Right cardiac atrium (tissue), 5 donors: ENCODE measurements at regions not wholly inside any gene's neighbourhood (a gene's known extent, or its start where the extent isn't known, plus 50 kb on each side); places are given as distances from the start of the nearest gene placed in this dataset.

Experiments
- ATAC-seq, 2 donors: fragments of 200-7000 bp; cut with Tn5 transposase; one replicate each; pipeline versions ENCODE4 v1.8.0 to v1.9.1; 2020; ENCODE audit warnings: moderate library complexity in 2 of 2, mild to moderate bottlenecking in 1 of 2
- DNase-seq, 3 donors: peaks; one replicate each; pipeline ENCODE4 v3.0.0-alpha.2; 2020
- H3K27ac ChIP-seq: one replicate; pipeline ENCODE4 v1.5.1; 2013; ENCODE audit warnings: mild to moderate bottlenecking, low read length, control low read depth, moderate library complexity
- H3K27me3 ChIP-seq: one replicate; pipeline ENCODE4 v1.6.1; 2013; ENCODE audit not compliant: control insufficient read depth, insufficient read depth
- H3K4me1 ChIP-seq: one replicate; pipeline ENCODE4 v1.6.1; 2013; ENCODE audit warnings: low read length; ENCODE audit not compliant: control insufficient read depth, insufficient read depth
- H3K4me3 ChIP-seq: one replicate; pipeline ENCODE4 v1.5.1; 2013; ENCODE audit warnings: low read length, control low read depth
- H3K9me3 ChIP-seq: one replicate; pipeline ENCODE4 v1.6.1; 2013; ENCODE audit warnings: low read length; ENCODE audit not compliant: control insufficient read depth
- WGBS: extraction: QIAGEN DNeasy Blood & Tissue Kit; methylation state at CpG from one replicate; pipeline ENCODE4 v1.1.7; 2013; 5-methylcytosine and 5-hydroxymethylcytosine counted together
- intact Hi-C, 4 donors: fragments of 100-400 bp; cut with DNase I; formaldehyde crosslinking; loops; one replicate each; pipeline versions ENCODE4 v1.11.0 to v1.14.0; 2022 to 2023
- donor health status: healthy with polysubstance abuse.
- donor health status: DM: no; HTN: yes; CAD: no.
- donor health status: DM: no; HTN: no; CAD: no.
- donor health status: DM: no; HTN: yes; CAD: no; lungs with severe emphysema.
- donor health status: DM: yes; HTN: yes; CAD: no.

DNA sequence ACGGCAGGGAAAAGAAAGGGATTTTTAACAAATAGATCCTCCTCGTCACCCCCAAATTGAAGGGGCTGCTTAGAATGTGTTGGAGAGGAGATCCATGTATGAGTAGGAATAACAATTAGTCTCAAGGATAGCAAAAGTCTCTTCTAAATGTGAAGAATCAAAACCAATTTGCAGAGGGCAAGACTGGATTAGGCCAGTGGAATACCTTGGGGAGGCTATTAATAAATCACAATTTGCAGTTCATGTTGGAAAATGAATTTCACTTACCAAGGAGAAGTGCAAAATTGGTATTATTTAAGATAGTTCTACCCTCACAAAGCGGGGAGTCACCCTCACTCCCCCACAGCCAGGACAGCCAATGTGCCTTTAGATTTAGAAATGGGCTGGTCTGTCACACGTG is 299.8 kb upstream of the SLC30A5 start:
- intact Hi-C loops: no loop called here
- Histone ChIP-seq H3K4me1 (peaks cover 3% of the 10 kb centered on the region), H3K27ac (no peak overlapping the region), H3K9me3 (no peaks in the 10 kb centered on the region), H3K4me3 (no peak overlapping the region), H3K27me3 (no peaks in the 10 kb centered on the region)
- ATAC-seq: no peak
- WGBS: 73% methylated on average over 4 of the region's 4 CpGs
- no peak for DNase-seq

DNA sequence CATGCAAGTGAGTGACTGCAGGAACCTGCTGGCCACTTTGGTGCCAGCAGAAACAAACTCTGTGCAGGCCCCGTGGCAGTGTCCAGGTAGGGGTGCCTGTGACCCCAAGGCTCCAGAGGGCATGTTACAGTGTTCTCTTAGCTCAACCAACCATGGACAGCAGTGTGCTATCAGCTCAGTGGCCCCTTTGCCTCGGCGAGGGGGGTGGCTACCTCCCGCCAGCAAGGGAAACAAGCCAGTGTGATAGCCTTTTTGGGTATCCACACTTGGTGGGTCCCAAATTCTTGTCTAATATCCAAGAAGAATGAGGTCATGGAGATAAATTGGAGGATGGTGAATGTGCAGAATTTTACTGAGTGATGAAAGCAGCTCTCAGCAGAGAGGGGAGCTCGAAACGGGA is 298.6 kb upstream of the SLC30A5 start:
- intact Hi-C loops: no loop called here
- H3K9me3 ChIP-seq: no peaks in the 10 kb centered on the region
- no peak overlapping the region for H3K27ac ChIP-seq
- H3K4me3 ChIP-seq: no peak overlapping the region
- 36% methylated on average over 6 of the region's 6 CpGs for WGBS
- DNase-seq (peak in 2 of 3 donors; percentile 45 to 55), ATAC-seq (peak; percentile 35 to 59)
- no peaks in the 10 kb centered on the region for H3K27me3 ChIP-seq
- peaks cover 3% of the 10 kb centered on the region for H3K4me1 ChIP-seq

DNA sequence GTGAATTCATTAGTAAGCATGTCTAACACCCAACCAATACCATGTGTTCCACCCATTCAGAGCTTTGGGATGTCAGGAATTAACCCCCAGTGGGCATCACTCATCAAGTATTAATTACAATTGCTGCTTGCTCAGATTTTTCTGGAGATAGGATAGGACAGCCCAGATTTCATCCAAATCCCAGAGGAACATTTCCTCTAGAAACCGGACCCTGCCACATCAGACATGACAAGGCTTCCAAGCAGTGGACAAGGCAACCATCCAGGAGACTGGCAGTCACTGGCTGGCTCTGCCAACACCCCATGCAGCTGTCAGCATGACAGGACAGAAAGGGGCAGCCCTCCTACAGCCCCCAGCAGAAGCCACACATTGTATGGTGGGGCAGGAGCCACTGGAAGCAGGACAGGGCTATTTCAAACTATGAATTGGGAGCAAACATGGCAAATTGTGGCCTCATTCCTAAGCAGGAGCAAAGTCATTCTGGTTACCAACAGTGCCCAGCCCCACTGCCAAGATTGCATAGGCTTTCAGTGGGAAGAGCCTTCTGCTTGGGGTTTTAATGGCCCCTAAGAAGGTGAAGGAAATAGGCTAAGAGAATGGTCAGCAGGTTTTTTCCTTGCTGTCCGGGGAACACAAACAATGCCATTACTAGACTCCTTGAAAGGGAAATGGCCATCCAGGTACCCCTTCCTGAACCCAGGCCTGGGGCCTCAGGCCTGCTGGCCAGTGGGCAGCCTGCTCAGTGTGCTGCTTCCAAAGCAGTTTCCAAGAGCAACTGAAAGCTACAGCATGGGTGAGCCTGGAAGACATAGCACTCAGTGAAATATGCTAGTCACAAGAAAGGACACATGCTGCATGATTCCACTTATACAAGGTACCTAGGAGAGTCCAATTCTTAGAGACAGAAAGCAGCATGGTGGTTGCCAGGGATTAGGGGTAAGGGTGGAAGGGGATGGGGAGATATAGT is 294.7 kb upstream of the SLC30A5 start:
- Histone ChIP-seq H3K27me3 (no peaks in the 10 kb centered on the region), H3K9me3 (no peaks in the 10 kb centered on the region), H3K4me3 (no peak overlapping the region), H3K4me1 (peaks cover 3% of the 10 kb centered on the region), H3K27ac (no peak overlapping the region)
- 86% methylated on average over 2 of the region's 2 CpGs for WGBS
- DNase-seq (no peak), ATAC-seq (no peak)
- intact Hi-C loops: no loop called here

DNA sequence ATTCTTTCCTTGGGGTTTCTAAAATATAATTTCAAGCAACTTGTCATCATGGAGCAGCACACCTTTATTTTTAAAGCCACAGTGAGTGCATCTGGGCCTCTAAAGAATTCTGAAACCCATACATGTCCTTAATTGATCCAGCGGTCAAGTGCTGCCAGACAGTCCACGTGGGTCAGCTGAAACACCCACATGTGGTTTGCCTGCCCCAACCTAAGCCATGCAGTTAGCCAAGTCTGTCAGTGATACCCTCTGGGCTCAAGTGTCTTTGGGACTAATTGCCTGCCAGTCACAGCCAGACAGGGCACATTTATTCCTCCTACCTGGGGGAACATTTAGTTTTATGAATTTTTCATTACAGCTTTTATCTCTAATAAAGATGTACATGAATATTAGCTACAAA is 291.4 kb upstream of the SLC30A5 start:
- no peak overlapping the region for H3K4me3 ChIP-seq
- no peaks in the 10 kb centered on the region for H3K27me3 ChIP-seq
- DNase-seq: no peak
- no peaks in the 10 kb centered on the region for H3K9me3 ChIP-seq
- H3K27ac ChIP-seq: no peak overlapping the region
- intact Hi-C loops: no loop called here
- no peaks in the 10 kb centered on the region for H3K4me1 ChIP-seq
- 88% methylated on average over 2 of the region's 2 CpGs for WGBS
- ATAC-seq: no peak

DNA sequence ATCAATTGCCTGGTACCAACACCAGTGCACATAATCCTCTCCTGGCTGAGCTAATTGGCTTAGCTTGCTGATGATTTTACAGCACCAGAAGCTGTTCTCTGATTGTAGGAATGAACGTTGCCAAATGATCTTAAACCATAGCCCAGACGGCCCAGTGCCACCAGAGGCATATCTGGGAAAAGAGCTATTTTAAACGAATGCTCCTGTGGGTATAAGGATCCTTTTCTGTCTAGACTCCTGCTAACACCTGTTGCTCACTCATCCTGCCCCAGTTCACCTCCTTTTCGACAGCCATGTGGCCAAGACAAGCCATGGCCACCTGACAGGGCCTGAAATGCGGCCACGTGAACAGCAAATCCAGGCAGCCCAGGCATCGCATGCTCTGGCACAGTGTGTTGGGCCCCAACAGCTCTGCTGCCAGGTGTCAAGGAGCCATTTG is 289.9 kb upstream of the SLC30A5 start:
- Histone ChIP-seq H3K4me3 (no peak overlapping the region), H3K9me3 (no peaks in the 10 kb centered on the region), H3K4me1 (no peaks in the 10 kb centered on the region), H3K27me3 (no peaks in the 10 kb centered on the region), H3K27ac (no peak overlapping the region)
- intact Hi-C loops: no loop called here
- DNase-seq: no peak
- WGBS: 82% methylated on average over 7 of the region's 7 CpGs
- no peak for ATAC-seq

DNA sequence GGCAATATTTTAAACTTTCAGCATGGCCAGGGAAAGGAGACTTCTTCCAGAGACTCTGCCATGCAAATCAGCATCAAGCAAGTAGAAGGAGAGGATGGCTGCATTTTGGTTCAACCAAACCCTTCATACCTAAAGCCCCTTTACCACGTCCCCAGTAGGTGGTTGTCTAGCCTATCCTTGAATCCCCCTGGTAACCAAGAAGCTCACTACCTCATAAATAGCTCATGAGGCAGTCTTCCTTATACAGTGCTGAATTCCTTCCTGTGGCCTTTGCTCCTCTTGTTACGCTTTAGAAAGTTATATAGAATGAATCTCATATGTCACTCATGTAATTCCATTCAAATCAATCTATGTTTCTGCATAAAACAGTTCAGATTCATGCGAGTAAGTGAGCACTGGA is 289.5 kb upstream of the SLC30A5 start:
- WGBS: 93% methylated on average over 3 of the region's 3 CpGs
- no peaks in the 10 kb centered on the region for H3K9me3 ChIP-seq
- no peaks in the 10 kb centered on the region for H3K27me3 ChIP-seq
- no peak overlapping the region for H3K4me3 ChIP-seq
- no peak for ATAC-seq
- no peak for DNase-seq
- H3K27ac ChIP-seq: no peak overlapping the region
- no peaks in the 10 kb centered on the region for H3K4me1 ChIP-seq
- intact Hi-C loops: no loop called here

DNA sequence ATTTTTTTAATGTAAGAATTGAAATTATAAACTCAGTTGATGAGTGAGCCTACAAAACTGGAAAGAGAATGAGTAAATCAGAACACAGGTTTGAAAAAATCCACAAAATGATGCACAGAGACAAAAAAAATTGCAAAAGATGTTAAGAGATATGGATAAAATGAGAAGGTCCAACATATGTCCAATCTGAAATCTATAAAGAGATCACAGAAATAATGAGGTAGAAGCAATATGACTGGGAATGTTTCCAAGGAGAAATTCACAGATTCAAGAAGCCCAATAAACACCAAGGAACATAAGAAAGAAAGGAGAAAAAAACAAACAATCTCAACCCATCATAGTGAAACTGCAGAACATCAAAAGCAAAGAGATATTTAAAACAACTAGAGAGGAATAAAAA is 288.4 kb upstream of the SLC30A5 start:
- Histone ChIP-seq H3K27me3 (no peaks in the 10 kb centered on the region), H3K9me3 (no peaks in the 10 kb centered on the region), H3K4me1 (no peaks in the 10 kb centered on the region), H3K27ac (no peak overlapping the region), H3K4me3 (no peak overlapping the region)
- intact Hi-C loops: no loop called here
- ATAC-seq: no peak
- DNase-seq: no peak

DNA sequence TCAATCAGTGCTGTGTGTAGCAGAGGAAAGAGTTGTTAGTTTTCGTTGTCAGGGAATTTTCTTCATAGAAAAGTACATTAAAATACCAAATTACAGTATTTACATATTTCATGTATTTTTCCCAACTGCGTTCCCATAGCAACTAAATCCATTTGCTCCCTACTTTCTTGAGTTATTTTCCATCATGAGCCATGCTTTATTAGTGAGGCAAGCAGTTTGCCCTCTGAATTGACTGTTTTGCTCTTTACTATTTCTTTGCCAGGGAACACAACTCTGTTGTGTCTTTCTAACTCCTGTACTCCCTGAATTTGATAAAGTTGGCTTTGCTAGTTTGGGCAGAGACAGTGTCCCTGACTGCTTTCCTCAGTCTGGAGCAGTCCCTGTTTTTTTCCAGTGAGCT is 276.2 kb upstream of the SLC30A5 start:
- intact Hi-C loops: no loop called here
- 85% methylated on average over 2 of the region's 2 CpGs for WGBS
- ATAC-seq: no peak

DNA sequence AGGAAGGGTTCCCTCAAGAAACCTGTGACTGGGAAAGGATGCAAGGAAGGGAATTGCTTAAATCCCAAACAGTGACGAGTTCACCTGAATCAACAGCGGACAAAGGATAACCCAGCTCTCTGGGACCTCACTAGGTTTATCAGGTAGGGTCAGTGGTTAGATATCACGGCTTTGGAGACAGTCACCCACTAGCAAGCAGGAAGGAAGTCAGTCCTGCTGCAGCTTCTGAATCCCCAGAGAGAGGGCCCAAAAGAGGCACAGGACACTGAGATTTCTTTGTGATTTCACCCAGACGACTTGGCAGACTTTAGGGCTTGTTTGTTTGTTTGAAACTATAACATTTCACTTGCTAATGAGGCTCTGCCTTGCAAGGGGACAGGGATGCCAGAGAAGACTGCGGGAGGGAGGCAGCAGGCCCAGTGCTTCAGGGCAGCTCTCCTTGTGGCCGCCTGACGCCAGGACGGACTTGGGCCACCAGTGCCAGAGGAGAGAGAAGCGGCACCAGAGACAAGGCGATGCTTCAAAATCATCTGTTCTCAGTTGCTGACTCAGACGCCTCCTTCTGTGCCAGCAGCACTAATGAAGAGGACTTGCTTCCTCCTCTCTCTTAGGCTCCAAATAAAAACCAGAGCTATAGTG is 275.6 kb upstream of the SLC30A5 start:
- no peaks in the 10 kb centered on the region for H3K27me3 ChIP-seq
- no peak overlapping the region for H3K4me3 ChIP-seq
- intact Hi-C loops: no loop called here
- 78% methylated on average over 11 of the region's 11 CpGs for WGBS
- ATAC-seq (no peak), DNase-seq (no peak)
- H3K9me3 ChIP-seq: no peaks in the 10 kb centered on the region
- no peaks in the 10 kb centered on the region for H3K4me1 ChIP-seq
- no peak overlapping the region for H3K27ac ChIP-seq

More for the DNA sequence above, 276.2 kb upstream of the SLC30A5 start:
- DNase-seq: no peak
- Histone ChIP-seq H3K27ac (no peak overlapping the region), H3K4me1 (no peaks in the 10 kb centered on the region), H3K4me3 (no peak overlapping the region), H3K27me3 (no peaks in the 10 kb centered on the region), H3K9me3 (no peaks in the 10 kb centered on the region)

DNA sequence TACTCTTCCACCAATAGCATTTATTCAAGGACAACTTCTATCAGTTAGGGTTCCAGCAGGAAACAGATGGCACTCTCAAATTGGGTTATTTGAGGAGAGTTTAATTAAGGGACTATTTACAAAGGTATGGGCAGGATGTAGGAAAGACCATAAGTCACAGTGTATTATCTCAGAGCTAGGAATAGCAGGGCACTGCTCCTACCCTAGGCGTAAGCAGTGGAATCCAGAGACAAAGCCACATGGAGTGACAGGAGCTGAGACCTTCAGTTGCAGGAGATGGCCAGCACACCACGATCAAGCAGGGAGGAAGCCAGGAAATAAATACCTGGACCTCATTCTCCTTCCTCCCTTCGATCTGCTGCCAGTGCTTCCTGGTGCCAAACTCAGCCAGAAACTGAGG is 274.9 kb upstream of the SLC30A5 start:
- Histone ChIP-seq H3K9me3 (no peaks in the 10 kb centered on the region), H3K27me3 (no peaks in the 10 kb centered on the region), H3K4me1 (no peaks in the 10 kb centered on the region), H3K4me3 (no peak overlapping the region), H3K27ac (no peak overlapping the region)
- intact Hi-C loops: no loop called here
- DNase-seq (no peak), ATAC-seq (no peak)
- 55% methylated on average over 3 of the region's 3 CpGs for WGBS

DNA sequence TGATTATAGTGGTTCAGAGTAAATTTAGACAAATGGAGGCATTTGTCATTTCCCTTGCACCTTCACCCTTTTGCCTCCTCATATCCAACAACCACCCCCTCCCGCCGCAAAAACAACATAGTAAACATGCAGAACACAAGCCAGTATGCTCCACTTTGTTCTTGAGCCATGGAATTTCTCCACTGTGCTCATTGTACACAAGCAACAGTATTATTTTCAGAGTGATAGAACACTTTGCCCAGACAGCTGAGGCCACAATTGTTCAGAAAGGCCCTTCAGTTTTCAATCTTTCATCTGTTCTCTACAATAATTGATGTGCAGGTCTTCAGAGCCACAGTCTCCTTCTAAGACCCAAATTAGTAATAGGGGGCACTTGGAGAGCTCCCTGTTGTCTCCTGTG is 272.8 kb upstream of the SLC30A5 start:
- 92% methylated on average over 2 of the region's 2 CpGs for WGBS

More for the DNA sequence above, 272.8 kb upstream of the SLC30A5 start:
- Histone ChIP-seq H3K27ac (no peak overlapping the region), H3K9me3 (no peaks in the 10 kb centered on the region), H3K4me3 (no peak overlapping the region), H3K27me3 (no peaks in the 10 kb centered on the region), H3K4me1 (no peaks in the 10 kb centered on the region)
- ATAC-seq: no peak
- DNase-seq: no peak
- intact Hi-C loops: no loop called here
